GM12891 (cell line): ENCODE measurements at regions not wholly inside any gene's neighbourhood (a gene's known extent, or its start where the extent isn't known, plus 50 kb on each side); places are given as distances from the start of the nearest gene placed in this dataset.
"Not testable (repeated sequence)": the region's sequence is repeated elsewhere in the genome, so short reads cannot be mapped to it uniquely, and the experiment has no call there.

Experiments
- DNase-seq: peaks from one replicate; pipeline ENCODE4 v3.0.0; 2011; ENCODE audit warnings: low spot score; ENCODE audit not compliant: insufficient read length
- FAIRE-seq: peaks from 2 replicates; lab custom pipeline; 2011; peaks lifted over from hg19 to GRCh38; lab: Jason Lieb, UNC
- PAX5 ChIP-seq: IDR thresholded peaks from 2 replicates; pipeline ENCODE4 v1.6.1; 2011; ENCODE audit warnings: low read length, moderate library complexity, mild to moderate bottlenecking; ENCODE audit not compliant: insufficient read depth, severe bottlenecking
- POLR2A ChIP-seq: IDR thresholded peaks from 2 replicates; pipeline ENCODE4 v1.6.1; 2011; ENCODE audit warnings: low read depth, low read length, control low read depth
- POLR2AphosphoS5 ChIP-seq: IDR thresholded peaks from 2 replicates; pipeline ENCODE4 v1.6.1; 2011; ENCODE audit warnings: low read depth, low read length, control low read depth
- POU2F2 ChIP-seq: IDR thresholded peaks from 2 replicates; pipeline ENCODE4 v1.6.1; 2011; ENCODE audit warnings: low read depth, mild to moderate bottlenecking, control low read depth, low read length, moderate library complexity
- SPI1 ChIP-seq: IDR thresholded peaks from 2 replicates; pipeline ENCODE4 v1.6.1; 2011; ENCODE audit warnings: low read depth, low read length, control low read depth
- TAF1 ChIP-seq: IDR thresholded peaks from 2 replicates; pipeline ENCODE4 v1.6.1; 2011; ENCODE audit warnings: low read depth, low read length, control low read depth

DNA sequence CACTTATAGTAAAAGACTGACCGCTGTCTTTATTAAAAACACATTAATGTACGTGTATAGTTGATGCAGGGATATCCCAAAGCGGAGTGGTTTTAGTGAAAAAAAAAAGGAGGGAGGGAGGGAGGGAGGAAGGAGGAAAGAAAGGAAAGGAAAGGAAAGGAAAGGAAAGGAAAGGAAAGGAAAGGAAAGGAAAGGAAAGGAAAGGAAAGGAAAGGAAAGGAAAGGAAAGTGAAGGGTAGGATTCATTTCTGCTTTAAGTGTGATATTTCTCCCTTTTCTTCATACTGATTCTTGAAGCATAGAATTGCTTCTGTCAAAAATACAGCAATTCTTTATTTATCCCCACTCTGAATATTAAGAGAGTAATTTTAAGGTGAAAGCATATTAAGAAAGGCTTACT lies 504.9 kb downstream of the PPP4R3C start:
- TF ChIP-seq SPI1 (no peak), POU2F2 (no peak), POLR2A (no peak), TAF1 (no peak), POLR2AphosphoS5 (no peak), PAX5 (no peak)
- DNase-seq (no peak), FAIRE-seq (no peak)

DNA sequence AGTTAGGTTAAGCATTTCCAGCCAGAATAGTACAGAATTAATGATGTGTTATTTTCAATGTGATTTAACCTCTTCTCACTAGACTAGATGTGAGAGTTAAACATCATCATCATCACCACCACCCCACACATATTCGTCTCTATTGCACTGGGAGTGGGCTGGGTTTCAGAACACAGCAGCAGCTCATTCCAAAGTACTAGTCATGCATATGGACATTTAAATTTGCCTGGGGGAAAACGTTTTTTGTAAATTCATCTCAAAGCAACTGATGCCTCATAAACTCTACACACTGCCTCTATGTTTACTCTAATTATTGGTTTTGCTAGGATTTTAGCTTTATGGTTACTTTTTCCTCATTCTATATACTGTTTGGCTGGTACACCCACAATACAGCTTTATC lies 509.1 kb downstream of the PPP4R3C start:
- DNase-seq: no peak
- TF ChIP-seq POU2F2 (no peak), POLR2AphosphoS5 (no peak), SPI1 (no peak), PAX5 (no peak), TAF1 (no peak), POLR2A (no peak)
- FAIRE-seq: no peak

DNA sequence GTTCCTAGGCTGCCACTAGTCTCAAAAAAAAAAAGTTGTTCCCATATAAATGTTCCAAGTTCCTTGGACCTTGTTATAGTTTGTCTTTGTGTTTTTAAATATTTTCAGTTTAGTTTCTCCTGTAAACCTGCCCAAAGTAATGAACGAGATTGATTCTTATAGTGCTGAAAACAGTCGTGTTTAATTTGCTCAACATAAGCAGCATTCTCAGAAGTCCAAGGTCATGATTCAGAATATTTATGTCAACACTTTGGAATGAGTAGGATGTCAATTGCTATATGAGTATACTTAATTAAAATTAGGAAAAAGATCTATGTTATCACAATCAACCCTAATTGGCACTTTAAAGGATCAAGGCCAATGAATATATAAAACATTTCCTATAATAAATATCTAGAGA lies 510.9 kb downstream of the PPP4R3C start:
- FAIRE-seq: no peak
- DNase-seq: no peak
- TF ChIP-seq PAX5: no peak
- TF ChIP-seq POU2F2: no peak
- TF ChIP-seq POLR2AphosphoS5: no peak
- TF ChIP-seq POLR2A: no peak
- no peak for TF ChIP-seq TAF1
- TF ChIP-seq SPI1: no peak

DNA sequence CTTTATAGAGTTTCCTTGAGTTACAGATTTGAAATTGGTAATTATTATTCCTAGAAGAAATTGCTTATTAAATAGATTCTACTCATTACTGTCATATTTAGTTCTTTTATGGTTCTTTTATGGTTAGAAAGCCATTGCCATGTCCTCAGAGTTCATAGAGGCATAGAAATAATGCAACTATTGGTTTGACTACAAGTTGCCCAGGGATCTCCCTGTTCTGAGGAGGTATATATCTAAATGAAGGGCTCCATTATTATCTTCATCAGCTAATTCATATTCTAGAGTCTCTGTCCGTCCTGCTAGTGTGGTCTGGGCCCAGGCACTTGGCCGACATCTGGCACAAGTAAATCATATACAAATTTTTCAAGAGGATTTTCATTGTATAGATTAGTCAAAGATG lies 535.7 kb downstream of the PPP4R3C start:
- FAIRE-seq: no peak
- DNase-seq: no peak
- TF ChIP-seq POLR2A: no peak
- TF ChIP-seq SPI1: no peak
- no peak for TF ChIP-seq POLR2AphosphoS5
- TF ChIP-seq POU2F2: no peak

DNA sequence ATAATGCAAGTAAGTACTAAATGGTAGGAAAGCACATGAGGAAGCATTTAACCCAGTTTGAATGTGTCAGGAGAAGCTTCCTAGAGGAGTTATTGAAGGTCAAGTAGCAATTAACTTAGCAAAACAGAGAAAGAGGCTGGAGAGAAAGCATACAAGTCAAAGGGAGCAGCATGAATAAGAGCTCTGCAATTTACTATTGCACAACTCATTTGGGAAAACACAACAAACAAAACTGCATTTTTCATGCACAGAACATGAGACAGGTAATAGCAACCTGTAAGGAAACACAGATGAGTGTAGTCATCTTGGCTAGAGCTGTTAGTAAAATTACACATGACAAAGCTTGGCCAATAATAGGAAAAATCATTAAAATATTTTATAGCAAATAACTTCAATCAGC lies 538.1 kb downstream of the PPP4R3C start:
- TF ChIP-seq POLR2AphosphoS5 (no peak), TAF1 (no peak), PAX5 (no peak), POU2F2 (no peak), POLR2A (no peak), SPI1 (no peak)
- FAIRE-seq (no peak), DNase-seq (no peak)

DNA sequence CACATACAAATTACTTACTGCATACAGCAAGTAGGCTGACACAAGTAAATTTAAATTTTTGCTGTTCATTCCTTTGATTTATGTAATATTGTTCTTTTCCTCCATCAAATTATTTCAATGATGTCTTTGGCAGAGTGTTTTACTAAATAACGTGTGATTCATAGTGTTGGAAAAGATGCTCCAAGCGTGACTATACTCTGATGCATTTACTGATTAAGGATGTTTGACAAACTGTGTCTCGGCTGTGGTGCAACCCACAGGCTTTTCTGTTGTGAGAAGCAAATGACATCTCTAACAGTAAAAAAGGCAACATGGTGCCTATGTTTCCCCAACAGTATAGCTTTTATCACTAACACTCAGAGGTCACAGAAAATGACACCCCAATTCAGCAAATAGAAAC lies 540.9 kb downstream of the PPP4R3C start:
- TF ChIP-seq PAX5 (no peak), POLR2A (no peak), POLR2AphosphoS5 (no peak), TAF1 (no peak), SPI1 (no peak), POU2F2 (no peak)
- FAIRE-seq (peak; percentile 85), DNase-seq (no peak)

DNA sequence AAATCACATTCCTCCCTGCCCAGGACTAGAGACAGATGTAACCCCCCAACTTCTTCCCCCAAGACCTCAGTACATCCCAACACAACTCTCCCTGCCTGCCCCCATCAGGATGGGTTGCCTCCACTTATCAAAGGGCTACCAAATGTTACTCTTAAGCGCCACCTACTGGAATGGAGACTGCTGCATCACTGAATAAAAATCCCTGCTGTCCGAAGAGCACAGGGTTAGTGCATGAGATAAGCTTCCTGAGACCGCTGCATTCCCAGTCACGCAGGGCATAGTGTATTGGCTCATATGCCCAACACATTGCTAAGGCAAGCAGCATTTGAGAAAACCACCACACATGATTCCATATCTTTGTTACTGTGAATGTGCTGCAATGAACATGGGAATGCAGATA lies 544.5 kb downstream of the PPP4R3C start:
- DNase-seq (no peak), FAIRE-seq (peak; percentile 86)
- TF ChIP-seq POLR2A: no peak
- TF ChIP-seq POLR2AphosphoS5: no peak
- no peak for TF ChIP-seq POU2F2
- TF ChIP-seq PAX5: no peak
- TF ChIP-seq SPI1: no peak
- no peak for TF ChIP-seq TAF1

DNA sequence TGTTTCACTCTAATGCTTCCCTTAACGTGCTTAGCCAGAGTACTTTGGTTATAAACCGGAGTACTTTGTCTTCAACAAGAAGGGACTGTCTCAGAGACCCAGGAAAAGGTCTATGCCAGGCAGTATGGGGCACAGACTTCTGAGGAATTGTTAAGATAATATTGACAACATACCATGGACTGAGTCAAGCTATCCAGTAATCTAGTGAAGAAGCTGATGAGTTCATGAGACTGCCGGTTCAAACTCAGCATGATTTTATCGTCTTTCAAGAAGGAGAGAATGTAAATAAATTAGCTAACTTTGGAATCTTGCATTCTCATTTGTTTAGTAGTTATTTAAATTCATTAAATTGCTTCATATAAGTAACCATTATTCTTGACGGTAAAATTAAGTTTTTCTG lies 546.1 kb downstream of the PPP4R3C start:
- DNase-seq: no peak
- no peak for FAIRE-seq
- no peak for TF ChIP-seq POLR2A
- TF ChIP-seq POLR2AphosphoS5: no peak
- TF ChIP-seq POU2F2: no peak

DNA sequence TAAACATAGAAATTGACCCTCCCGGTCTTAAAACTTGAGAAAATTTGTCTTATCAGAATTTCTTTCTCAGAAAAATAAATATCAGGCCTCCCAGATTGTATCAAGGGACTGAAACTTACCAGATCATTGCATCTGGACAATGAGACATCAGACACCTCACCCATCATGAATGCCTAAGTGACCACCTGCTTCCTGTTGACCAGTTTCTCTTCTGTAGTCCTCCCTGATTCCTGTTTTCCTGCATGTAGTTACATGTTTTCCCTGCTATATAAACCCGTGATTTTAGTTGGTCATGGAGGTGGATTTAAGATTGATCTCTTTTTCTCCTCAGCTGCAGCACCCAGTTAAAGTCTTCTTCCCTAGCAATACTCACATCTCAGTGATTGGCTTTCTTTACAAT lies 548.1 kb downstream of the PPP4R3C start:
- FAIRE-seq (no peak), DNase-seq (no peak)

DNA sequence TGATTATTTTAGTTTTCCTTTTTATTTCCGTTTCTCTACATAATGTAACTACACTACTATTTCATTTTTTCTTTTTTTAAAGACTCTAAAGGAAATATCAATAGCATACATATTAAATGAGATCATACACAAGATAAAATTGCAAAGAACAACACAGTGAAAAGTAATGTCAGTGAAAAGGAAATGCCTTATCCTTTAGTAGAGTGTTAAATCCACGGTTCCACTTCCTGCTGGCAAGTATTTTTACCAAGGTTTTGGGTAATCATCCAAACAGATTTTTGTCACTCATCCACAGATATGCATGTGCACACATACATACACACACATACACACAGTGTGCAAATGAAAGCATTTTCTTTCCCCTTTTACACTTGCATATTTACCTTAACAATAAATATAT lies 548.9 kb downstream of the PPP4R3C start:
- FAIRE-seq (no peak), DNase-seq (no peak)

More for the DNA sequence above, 548.1 kb downstream of the PPP4R3C start:
- TF ChIP-seq SPI1 (no peak), TAF1 (no peak), PAX5 (no peak), POU2F2 (no peak), POLR2A (no peak), POLR2AphosphoS5 (no peak)

DNA sequence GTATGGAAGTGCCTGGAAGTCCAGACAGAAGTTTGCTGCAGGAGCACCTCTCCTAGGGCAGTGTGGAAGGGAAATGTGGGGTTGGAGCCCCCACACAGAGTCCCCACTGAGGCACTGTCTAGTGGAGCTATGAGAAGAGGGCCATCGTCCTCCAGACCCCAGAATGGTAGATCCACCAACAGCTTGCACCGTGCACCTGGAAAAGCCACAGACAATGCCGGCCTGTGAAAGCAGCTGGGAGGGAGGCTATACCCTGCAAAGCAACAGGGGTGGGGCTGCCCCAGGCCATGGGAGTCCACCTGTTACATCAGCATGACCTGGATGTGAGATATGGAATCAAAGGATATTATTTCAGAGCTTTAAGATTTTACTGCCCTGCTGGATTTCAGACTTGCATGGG lies 551.4 kb downstream of the PPP4R3C start:
- not testable (repeated sequence) for FAIRE-seq, DNase-seq

More for the DNA sequence above, 548.9 kb downstream of the PPP4R3C start:
- TF ChIP-seq PAX5: no peak
- no peak for TF ChIP-seq POLR2A
- no peak for TF ChIP-seq POU2F2
- no peak for TF ChIP-seq POLR2AphosphoS5
- TF ChIP-seq TAF1: no peak
- no peak for TF ChIP-seq SPI1
